Fibroblast of pulmonary artery (primary cell): ENCODE measurements at regions not wholly inside any gene's neighbourhood (a gene's known extent, or its start where the extent isn't known, plus 50 kb on each side); places are given as distances from the start of the nearest gene placed in this dataset.

Source experiments
- DNase-seq: peaks from one replicate; pipeline ENCODE4 v3.0.0-alpha.2; 2010; ENCODE audit warnings: low read depth
- H3K4me3 ChIP-seq: replicated peaks from 2 replicates; pipeline ENCODE4 v1.5.1; 2011; ENCODE audit warnings: low read depth, mild to moderate bottlenecking, control low read depth, low read length, moderate library complexity
- CTCF ChIP-seq: IDR thresholded peaks from 2 replicates; pipeline ENCODE4 v1.5.1; 2011; ENCODE audit warnings: mild to moderate bottlenecking, control low read depth, low read length, inconsistent platforms; ENCODE audit errors: missing control alignments

GRCh38 chr3:124276539-124277143 lies 284.7 kb upstream of the ROPN1 start:
- TF ChIP-seq CTCF = no peak
- no peak overlapping the region for H3K4me3 ChIP-seq
- DNase-seq = no peak

- peak; percentile 67 for DNase-seq
- TF ChIP-seq CTCF = peak; percentile 22
- no peak overlapping the region for H3K4me3 ChIP-seq
These were observed 285.4 kb upstream of the ROPN1 start for GRCh38 chr3:124277144-124277890.

- H3K4me3 ChIP-seq = no peak overlapping the region
- DNase-seq = peak; percentile 69
- TF ChIP-seq CTCF = peak; percentile 75
These were observed 289.8 kb upstream of the ROPN1 start for GRCh38 chr3:124281453-124282316.

GRCh38 chr3:124282751-124283651 lies 291.1 kb upstream of the ROPN1 start:
- DNase-seq = peak; percentile 28
- no peak overlapping the region for H3K4me3 ChIP-seq
- TF ChIP-seq CTCF = no peak

- DNase-seq = no peak
- H3K4me3 ChIP-seq = no peak overlapping the region
- TF ChIP-seq CTCF = no peak
These were observed 291.7 kb upstream of the ROPN1 start for GRCh38 chr3:124283652-124284023.

- no peak for TF ChIP-seq CTCF
- DNase-seq = no peak
- no peak overlapping the region for H3K4me3 ChIP-seq
These were observed 297.1 kb upstream of the ROPN1 start for GRCh38 chr3:124288996-124289395.
